T1000 (cell line): ENCODE measurements at regions not wholly inside any gene's neighbourhood (a gene's known extent, or its start where the extent isn't known, plus 50 kb on each side); places are given as distances from the start of the nearest gene placed in this dataset.

Experiments
- DNase-seq: peaks from one replicate; lab custom pipeline; 2025; ENCODE audit warnings: mixed read lengths; lab: John Stamatoyannopoulos, UW

GRCh38 chr16:62564291-62564690, 528.1 kb upstream of the CDH8 start:
- no peak for DNase-seq

- DNase-seq: no peak
Measured at GRCh38 chr16:62562121-62562520, 525.9 kb upstream of the CDH8 start.

- no peak for DNase-seq
Measured at GRCh38 chr16:62549875-62550274, 513.6 kb upstream of the CDH8 start.

GRCh38 chr16:62548095-62548494, 511.9 kb upstream of the CDH8 start:
- no peak for DNase-seq

- no peak for DNase-seq
Measured at GRCh38 chr16:62546701-62547100, 510.5 kb upstream of the CDH8 start.

GRCh38 chr16:62545039-62545438, 508.8 kb upstream of the CDH8 start:
- no peak for DNase-seq

- no peak for DNase-seq
Measured at GRCh38 chr16:62543516-62543915, 507.3 kb upstream of the CDH8 start.

GRCh38 chr16:62539657-62540056, 503.4 kb upstream of the CDH8 start:
- no peak for DNase-seq

GRCh38 chr16:62530426-62530825, 494.2 kb upstream of the CDH8 start:
- no peak for DNase-seq

GRCh38 chr16:62516001-62516400, 479.8 kb upstream of the CDH8 start:
- no peak for DNase-seq

GRCh38 chr16:62503073-62503472, 466.8 kb upstream of the CDH8 start:
- no peak for DNase-seq

- no peak for DNase-seq
Measured at GRCh38 chr16:62478903-62479458, 442.7 kb upstream of the CDH8 start.

- DNase-seq: no peak
Measured at GRCh38 chr16:62477796-62478195, 441.6 kb upstream of the CDH8 start.

- no peak for DNase-seq
Measured at GRCh38 chr16:62475573-62475972, 439.3 kb upstream of the CDH8 start.

- no peak for DNase-seq
Measured at GRCh38 chr16:62462971-62463370, 426.7 kb upstream of the CDH8 start.

- no peak for DNase-seq
Measured at GRCh38 chr16:62450291-62450690, 414.1 kb upstream of the CDH8 start.

GRCh38 chr16:62445909-62446308, 409.7 kb upstream of the CDH8 start:
- DNase-seq: no peak

- DNase-seq: no peak
Measured at GRCh38 chr16:62424206-62424605, 388.0 kb upstream of the CDH8 start.

GRCh38 chr16:62408760-62409159, 372.5 kb upstream of the CDH8 start:
- no peak for DNase-seq

GRCh38 chr16:62406387-62406786, 370.1 kb upstream of the CDH8 start:
- DNase-seq: no peak

- no peak for DNase-seq
Measured at GRCh38 chr16:62404842-62405611, 368.8 kb upstream of the CDH8 start.

- no peak for DNase-seq
Measured at GRCh38 chr16:62392698-62393097, 356.5 kb upstream of the CDH8 start.

- DNase-seq: no peak
Measured at GRCh38 chr16:62391940-62392339, 355.7 kb upstream of the CDH8 start.

GRCh38 chr16:62391134-62391533, 354.9 kb upstream of the CDH8 start:
- no peak for DNase-seq
